22Rv1 (cell line): ENCODE measurements at regions not wholly inside any gene's neighbourhood (a gene's known extent, or its start where the extent isn't known, plus 50 kb on each side); places are given as distances from the start of the nearest gene placed in this dataset.

Source experiments
- CTCF ChIP-seq: fragments of 450-650 bp; IDR thresholded peaks from 2 replicates; pipeline ENCODE4 v1.5.1; 2017; ENCODE audit warnings: mild to moderate bottlenecking
- ZFX ChIP-seq: fragments of 450-650 bp; IDR thresholded peaks from 2 replicates; pipeline ENCODE4 v1.6.1; 2017; ENCODE audit warnings: antibody characterized with exemption, borderline replicate concordance

DNA sequence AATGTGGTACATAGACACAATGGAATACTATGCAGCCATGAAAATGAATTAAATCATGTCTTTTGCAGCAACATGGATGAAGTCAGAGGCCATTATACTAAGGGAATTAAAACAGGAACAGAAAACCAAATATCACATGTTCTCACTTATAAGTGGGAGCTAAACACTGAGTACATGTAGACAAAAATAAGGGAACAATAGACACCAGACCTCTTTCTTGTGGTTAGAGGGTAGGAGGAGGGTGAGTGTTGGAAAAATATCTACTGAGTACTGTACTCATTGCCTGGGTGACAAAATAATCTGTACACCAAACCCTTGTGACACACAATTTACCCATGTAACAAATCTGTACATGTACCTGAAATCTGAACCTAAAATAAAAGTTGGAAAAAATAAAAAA lies 59.1 kb upstream of the ANO5 start:
- TF ChIP-seq CTCF = no peak
- TF ChIP-seq ZFX = no peak
